ENCODE measurements at regions not wholly inside any gene's neighbourhood (a gene's known extent, or its start where the extent isn't known, plus 50 kb on each side); places are given as distances from the start of the nearest gene placed in this dataset.
A peak's percentile ranks its signal among the peaks of the same experiment; 100 is the strongest.

GRCh38 chr9:106689089-106689488 is 173.9 kb upstream of the ZNF462 start:
- no peak for DNase-seq

- no peak for DNase-seq
Observed at GRCh38 chr9:106691627-106692026, 171.3 kb upstream of the ZNF462 start.

GRCh38 chr9:106693558-106693957 is 169.4 kb upstream of the ZNF462 start:
- no peak for DNase-seq

GRCh38 chr9:106696804-106697203 is 166.2 kb upstream of the ZNF462 start:
- DNase-seq = no peak

GRCh38 chr9:106697390-106697749 is 165.6 kb upstream of the ZNF462 start:
- DNase-seq = no peak

- peak; percentile 86 for DNase-seq
Observed at GRCh38 chr9:106697750-106698502, 165.0 kb upstream of the ZNF462 start.

- no peak for DNase-seq
Observed at GRCh38 chr9:106700676-106701075, 162.3 kb upstream of the ZNF462 start.

- DNase-seq = no peak
Observed at GRCh38 chr9:106701611-106702010, 161.4 kb upstream of the ZNF462 start.

- no peak for DNase-seq
Observed at GRCh38 chr9:106704056-106704615, 158.8 kb upstream of the ZNF462 start.

GRCh38 chr9:106707291-106707690 is 155.7 kb upstream of the ZNF462 start:
- DNase-seq = no peak

- no peak for DNase-seq
Observed at GRCh38 chr9:106707738-106708474, 155.1 kb upstream of the ZNF462 start.

- no peak for DNase-seq
Observed at GRCh38 chr9:106708475-106709146, 154.4 kb upstream of the ZNF462 start.

- no peak for DNase-seq
Observed at GRCh38 chr9:106712279-106712678, 150.7 kb upstream of the ZNF462 start.

- no peak for DNase-seq
Observed at GRCh38 chr9:106713206-106713605, 149.8 kb upstream of the ZNF462 start.

- DNase-seq = no peak
Observed at GRCh38 chr9:106716820-106717219, 146.1 kb upstream of the ZNF462 start.

- DNase-seq = no peak
Observed at GRCh38 chr9:106717686-106718085, 145.3 kb upstream of the ZNF462 start.

- DNase-seq = no peak
Observed at GRCh38 chr9:106718936-106719335, 144.0 kb upstream of the ZNF462 start.

- no peak for DNase-seq
Observed at GRCh38 chr9:106722051-106722753, 140.8 kb upstream of the ZNF462 start.

GRCh38 chr9:106723926-106724325 is 139.0 kb upstream of the ZNF462 start:
- no peak for DNase-seq

- no peak for DNase-seq
Observed at GRCh38 chr9:106724566-106724965, 138.4 kb upstream of the ZNF462 start.

GRCh38 chr9:106726070-106726815 is 136.7 kb upstream of the ZNF462 start:
- DNase-seq = no peak

- DNase-seq = no peak
Observed at GRCh38 chr9:106727969-106728368, 135.0 kb upstream of the ZNF462 start.
